AG09309 (cell line): ENCODE measurements at regions not wholly inside any gene's neighbourhood (a gene's known extent, or its start where the extent isn't known, plus 50 kb on each side); places are given as distances from the start of the nearest gene placed in this dataset.

Experiments
- DNase-seq: peaks from one replicate; pipeline ENCODE4 v3.0.0-alpha.2; 2010; ENCODE audit warnings: low read depth
- H3K4me3 ChIP-seq: 2 replicates; pipeline ENCODE4 v1.5.1; 2011; ENCODE audit warnings: mild to moderate bottlenecking, low read depth, low read length, moderate library complexity; ENCODE audit not compliant: control insufficient read depth
- TF ChIP-seq, protein P1 (sequence below): IDR thresholded peaks from 2 replicates; pipeline ENCODE4 v1.5.1; 2011; ENCODE audit warnings: mild to moderate bottlenecking, low read depth, low read length, inconsistent platforms; ENCODE audit not compliant: insufficient read depth, control insufficient read depth; ENCODE audit errors: missing control alignments

DNA sequence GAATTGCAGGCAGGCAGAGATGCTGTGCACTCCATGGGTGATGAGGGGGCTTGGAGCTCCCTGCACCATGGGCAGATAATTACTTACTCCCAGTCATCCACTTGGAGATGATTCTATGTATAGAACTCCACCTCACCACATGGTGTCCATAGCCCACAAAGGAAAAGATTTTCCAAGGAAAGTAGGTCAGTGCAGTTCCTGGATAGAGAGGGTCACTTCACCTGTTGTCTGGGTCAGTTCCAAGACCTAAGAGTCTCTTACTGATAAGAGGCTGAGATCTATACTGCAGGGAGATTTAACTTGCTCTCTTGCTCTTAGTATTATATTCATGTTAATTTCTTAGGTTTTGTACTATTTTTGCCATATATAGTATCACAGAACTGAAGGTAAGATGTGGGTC is 113.9 kb upstream of the BRINP1 start:
- no peak for DNase-seq
- TF ChIP-seq, protein P1, sequence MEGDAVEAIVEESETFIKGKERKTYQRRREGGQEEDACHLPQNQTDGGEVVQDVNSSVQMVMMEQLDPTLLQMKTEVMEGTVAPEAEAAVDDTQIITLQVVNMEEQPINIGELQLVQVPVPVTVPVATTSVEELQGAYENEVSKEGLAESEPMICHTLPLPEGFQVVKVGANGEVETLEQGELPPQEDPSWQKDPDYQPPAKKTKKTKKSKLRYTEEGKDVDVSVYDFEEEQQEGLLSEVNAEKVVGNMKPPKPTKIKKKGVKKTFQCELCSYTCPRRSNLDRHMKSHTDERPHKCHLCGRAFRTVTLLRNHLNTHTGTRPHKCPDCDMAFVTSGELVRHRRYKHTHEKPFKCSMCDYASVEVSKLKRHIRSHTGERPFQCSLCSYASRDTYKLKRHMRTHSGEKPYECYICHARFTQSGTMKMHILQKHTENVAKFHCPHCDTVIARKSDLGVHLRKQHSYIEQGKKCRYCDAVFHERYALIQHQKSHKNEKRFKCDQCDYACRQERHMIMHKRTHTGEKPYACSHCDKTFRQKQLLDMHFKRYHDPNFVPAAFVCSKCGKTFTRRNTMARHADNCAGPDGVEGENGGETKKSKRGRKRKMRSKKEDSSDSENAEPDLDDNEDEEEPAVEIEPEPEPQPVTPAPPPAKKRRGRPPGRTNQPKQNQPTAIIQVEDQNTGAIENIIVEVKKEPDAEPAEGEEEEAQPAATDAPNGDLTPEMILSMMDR: no peak
- H3K4me3 ChIP-seq: no peak overlapping the region

GRCh38 chr9:119477197-119477596 is 108.0 kb upstream of the BRINP1 start:
- H3K4me3 ChIP-seq: no peak overlapping the region
- DNase-seq: no peak
- TF ChIP-seq, protein P1: no peak

- TF ChIP-seq, protein P1: no peak
- H3K4me3 ChIP-seq: no peak overlapping the region
- DNase-seq: no peak
Observed at GRCh38 chr9:119458068-119458467, 88.8 kb upstream of the BRINP1 start.

DNA sequence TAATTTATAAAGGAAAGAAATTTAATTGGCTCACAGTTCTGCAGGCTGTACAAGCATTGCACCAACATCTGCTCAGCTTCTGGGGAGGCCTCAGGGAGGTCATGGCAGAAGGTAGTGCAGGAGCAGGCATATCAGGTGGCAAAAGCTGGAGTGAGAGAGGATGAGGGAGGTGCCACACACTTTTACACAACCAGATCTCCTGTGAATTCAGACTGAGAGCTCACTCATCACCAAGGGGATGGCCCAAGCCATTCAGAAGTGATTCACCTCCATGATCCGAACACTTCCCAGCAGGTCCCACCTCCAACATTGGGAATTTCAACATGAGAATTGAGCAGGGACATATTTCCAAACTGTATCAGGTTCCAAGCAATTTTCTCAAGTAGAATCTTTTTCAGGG is 84.7 kb upstream of the BRINP1 start:
- TF ChIP-seq, protein P1: no peak
- H3K4me3 ChIP-seq: no peak overlapping the region
- DNase-seq: no peak

- no peak for DNase-seq
- TF ChIP-seq, protein P1: no peak
- no peak overlapping the region for H3K4me3 ChIP-seq
Observed at GRCh38 chr9:119453490-119453911, 84.3 kb upstream of the BRINP1 start.

DNA sequence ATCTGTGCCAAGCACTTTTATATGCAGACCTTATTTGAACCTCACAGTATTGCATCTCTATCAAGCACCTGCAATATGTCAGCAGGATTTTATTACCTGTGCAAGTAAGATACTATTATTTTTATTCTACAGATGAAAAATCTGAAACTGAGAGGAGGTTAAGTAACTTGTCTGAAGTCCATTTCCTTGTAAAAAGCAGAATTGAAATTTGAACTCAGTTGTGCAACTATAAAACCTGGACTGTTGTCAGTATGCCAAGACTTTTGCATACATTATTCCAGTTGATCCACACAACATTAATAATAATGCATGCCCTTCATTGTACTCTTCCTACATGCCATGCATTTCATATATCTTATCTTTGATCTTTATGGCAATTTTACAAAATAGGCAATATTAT is 82.2 kb upstream of the BRINP1 start:
- no peak for DNase-seq
- no peak overlapping the region for H3K4me3 ChIP-seq
- TF ChIP-seq, protein P1: no peak

DNA sequence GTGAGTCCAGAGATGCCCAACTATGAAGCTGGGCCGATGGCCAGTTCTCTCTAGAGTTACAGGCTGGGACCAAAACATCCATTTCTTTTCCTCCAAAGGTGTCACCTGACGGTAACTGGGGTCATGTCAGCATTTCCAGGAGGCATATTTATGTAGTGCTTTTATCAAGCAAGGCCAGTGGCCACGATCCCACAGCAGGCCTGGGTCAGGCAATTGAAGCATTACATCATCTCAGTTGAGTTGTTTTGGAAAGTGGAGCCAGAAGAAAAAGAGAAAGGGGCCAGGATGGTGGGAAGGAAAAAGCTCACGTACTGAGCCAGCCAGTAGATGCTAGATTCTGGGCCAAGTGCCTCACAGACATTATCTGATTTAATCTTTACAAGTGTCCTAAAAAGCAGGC is 73.9 kb upstream of the BRINP1 start:
- H3K4me3 ChIP-seq: no peak overlapping the region
- no peak for DNase-seq
- TF ChIP-seq, protein P1: no peak
